Putamen (tissue), 1 donor: ENCODE measurements at regions not wholly inside any gene's neighbourhood (a gene's known extent, or its start where the extent isn't known, plus 50 kb on each side); places are given as distances from the start of the nearest gene placed in this dataset.

Experiments used
- DNase-seq: peaks from one replicate; pipeline ENCODE4 v3.0.0-alpha.2; 2016; ENCODE audit warnings: low spot score

- no peak for DNase-seq
Observed at GRCh38 chr18:29547626-29548025, 1370.7 kb upstream of the CDH2 start.

- DNase-seq = no peak
Observed at GRCh38 chr18:29540548-29540947, 1363.6 kb upstream of the CDH2 start.

GRCh38 chr18:29531746-29532145, 1354.8 kb upstream of the CDH2 start:
- no peak for DNase-seq

- no peak for DNase-seq
Observed at GRCh38 chr18:29523371-29523770, 1346.4 kb upstream of the CDH2 start.

GRCh38 chr18:29512761-29513160, 1335.8 kb upstream of the CDH2 start:
- no peak for DNase-seq

DNA sequence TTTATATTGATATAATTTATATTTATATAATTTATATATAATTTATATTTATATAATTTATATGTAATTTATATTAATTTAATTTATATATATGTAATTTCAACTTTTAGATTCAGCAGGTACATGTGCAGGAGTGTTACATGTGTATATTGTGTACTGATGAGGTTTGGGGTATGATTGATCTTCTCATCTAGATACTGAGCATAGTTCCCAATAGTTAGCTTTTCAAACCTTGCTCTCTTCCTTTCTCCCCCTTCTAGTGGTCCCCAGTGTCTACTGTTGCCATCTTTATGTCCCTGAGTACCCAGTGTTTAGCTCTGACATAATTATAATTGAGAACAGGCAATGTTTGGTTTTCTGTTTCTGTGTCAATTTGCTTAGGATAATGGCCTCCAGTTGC, 1335.3 kb upstream of the CDH2 start:
- DNase-seq = no peak

GRCh38 chr18:29501952-29502351, 1325.0 kb upstream of the CDH2 start:
- no peak for DNase-seq

GRCh38 chr18:29496152-29496680, 1319.3 kb upstream of the CDH2 start:
- DNase-seq = no peak

GRCh38 chr18:29494371-29494770, 1317.4 kb upstream of the CDH2 start:
- DNase-seq = no peak

DNA sequence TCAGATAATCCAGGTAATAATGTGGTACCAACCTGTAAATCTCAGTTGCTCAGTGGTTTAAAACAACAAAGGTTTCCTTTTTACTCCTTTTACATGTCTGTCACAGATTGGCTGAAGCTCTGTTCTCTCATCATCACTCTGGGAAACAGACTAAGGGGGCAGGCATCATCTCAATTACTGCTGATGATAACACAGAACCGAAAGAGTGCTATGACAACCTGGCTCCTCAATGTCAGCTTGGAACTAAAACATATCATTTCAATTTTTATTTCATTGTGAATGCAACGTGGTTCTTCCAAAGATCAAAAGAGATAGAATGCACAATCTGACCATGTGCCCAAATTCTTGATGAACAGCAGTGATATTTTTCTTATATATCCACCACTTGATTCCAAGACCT, 1315.0 kb upstream of the CDH2 start:
- DNase-seq = no peak

- DNase-seq = no peak
Observed at GRCh38 chr18:29488617-29489016, 1311.7 kb upstream of the CDH2 start.

GRCh38 chr18:29465526-29465925, 1288.6 kb upstream of the CDH2 start:
- DNase-seq = no peak

DNA sequence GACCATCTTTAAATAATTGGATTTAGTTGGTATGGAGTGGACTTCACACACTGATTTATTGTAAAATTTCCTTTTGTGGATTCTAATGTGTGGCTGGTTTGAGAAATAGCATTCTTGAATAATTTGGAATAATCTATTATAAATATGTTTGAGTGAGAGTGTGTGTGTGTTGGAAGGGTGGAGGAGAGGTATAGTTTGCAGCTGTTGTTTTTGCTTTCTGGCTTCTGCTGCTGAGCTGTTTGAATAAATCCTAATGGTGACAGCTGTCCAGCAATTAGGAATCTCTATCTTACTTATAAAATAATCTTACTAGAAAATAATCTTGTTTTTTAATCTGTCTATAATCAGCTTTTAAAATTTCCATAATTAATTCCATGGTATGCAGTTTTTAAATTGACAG, 1283.0 kb upstream of the CDH2 start:
- no peak for DNase-seq

DNA sequence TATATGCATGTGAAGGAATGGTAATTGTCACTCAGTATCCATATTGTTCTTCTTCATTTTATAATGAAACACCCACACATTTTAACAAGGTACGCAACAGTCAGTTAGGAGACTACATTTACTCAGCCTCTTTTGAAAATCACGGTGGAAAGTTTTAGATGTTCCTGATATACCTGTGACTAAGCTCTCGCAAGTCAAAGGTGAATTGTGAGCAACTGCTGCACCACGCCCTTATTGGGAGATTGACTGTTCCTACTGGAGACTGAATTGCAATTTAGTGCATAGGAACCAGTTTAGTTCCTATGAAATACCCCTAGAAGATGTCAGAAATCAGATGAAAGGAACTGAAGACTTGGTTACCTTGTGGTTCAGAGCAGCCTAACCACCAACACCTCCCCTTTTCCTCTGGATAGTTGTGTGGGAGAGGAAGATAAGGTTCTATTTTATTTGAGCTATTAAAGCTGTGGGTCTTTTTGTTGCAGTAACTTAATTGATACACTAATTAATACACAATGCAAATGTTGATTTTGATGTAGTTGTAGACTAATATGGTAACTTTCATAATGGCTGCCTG, 1280.5 kb upstream of the CDH2 start:
- no peak for DNase-seq

DNA sequence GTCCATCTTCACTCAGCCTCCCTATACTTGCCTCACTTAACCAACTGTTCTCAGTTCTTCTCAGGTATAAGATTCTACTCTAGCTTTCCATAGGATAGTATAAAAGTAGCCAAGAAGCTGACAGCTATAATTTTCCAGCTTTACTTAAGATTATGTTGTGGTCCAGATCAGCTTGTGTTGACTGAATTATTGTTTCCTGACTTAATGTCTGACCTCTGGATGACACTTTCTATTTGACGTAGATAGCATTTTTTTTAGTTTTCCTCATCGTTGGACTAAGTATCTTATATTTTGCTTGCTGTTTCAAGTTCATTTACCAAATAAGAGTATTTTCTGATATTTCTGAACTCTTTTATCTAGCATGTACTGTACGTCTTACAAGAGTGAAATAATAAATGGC, 1272.5 kb upstream of the CDH2 start:
- no peak for DNase-seq

GRCh38 chr18:29439398-29439797, 1262.5 kb upstream of the CDH2 start:
- no peak for DNase-seq

GRCh38 chr18:29436459-29436858, 1259.5 kb upstream of the CDH2 start:
- no peak for DNase-seq

DNA sequence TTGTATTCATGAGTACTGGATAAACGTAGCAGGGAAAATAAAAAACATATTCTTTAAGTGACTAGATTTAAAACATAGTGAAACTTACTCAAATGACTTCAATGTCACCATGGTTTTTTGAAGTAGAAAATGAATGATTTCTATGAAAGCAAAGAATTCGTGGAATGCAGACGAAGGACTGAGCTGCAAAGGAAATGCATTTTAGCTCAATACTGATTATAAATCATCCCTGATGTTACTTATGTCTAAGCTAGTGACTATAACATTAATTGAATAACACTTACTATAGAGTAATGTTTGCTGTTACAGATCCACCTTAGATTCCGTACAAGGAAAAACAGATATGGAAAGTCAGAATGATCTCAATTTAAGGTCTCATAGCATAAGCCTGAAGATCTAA, 1257.7 kb upstream of the CDH2 start:
- no peak for DNase-seq

DNA sequence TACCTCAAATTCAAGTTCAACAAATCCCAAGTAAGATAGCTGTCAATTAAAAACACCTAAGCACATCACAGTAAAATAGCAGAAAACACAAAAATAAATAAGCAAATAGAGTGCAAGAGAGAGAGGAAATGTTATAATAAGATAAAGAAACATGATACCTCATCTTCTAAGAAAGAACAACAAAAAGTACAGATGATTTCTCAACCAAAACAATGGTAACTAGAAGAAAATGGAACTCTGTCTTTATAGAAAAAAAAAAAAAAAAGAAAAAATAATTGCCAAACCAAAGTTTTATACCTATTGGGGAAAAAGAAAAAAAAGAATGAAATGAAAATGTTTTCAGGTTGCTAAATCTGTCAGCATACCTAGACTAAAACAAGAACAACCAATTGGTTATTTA, 1253.5 kb upstream of the CDH2 start:
- DNase-seq = no peak

DNA sequence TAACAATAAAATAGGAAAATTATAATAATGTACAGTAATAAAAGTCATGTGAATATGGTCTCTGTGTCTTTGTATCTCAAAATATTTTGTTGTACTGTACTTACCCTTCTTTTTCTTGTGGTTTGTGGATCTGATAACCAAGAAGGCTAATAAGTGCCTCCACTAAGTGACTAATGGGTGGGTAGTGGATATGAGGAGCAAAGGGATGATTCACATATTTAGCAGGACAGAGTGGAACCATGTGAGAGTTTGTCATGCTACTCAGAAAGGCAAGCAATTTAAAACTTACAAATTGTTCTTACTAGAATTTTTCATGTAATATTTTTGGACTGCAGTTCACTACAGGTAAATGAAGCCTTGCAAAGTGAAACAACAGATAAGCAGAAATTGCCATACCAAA, 1241.2 kb upstream of the CDH2 start:
- DNase-seq = no peak

GRCh38 chr18:29406996-29407395, 1230.1 kb upstream of the CDH2 start:
- no peak for DNase-seq

- no peak for DNase-seq
Observed at GRCh38 chr18:29397536-29397935, 1220.6 kb upstream of the CDH2 start.

DNA sequence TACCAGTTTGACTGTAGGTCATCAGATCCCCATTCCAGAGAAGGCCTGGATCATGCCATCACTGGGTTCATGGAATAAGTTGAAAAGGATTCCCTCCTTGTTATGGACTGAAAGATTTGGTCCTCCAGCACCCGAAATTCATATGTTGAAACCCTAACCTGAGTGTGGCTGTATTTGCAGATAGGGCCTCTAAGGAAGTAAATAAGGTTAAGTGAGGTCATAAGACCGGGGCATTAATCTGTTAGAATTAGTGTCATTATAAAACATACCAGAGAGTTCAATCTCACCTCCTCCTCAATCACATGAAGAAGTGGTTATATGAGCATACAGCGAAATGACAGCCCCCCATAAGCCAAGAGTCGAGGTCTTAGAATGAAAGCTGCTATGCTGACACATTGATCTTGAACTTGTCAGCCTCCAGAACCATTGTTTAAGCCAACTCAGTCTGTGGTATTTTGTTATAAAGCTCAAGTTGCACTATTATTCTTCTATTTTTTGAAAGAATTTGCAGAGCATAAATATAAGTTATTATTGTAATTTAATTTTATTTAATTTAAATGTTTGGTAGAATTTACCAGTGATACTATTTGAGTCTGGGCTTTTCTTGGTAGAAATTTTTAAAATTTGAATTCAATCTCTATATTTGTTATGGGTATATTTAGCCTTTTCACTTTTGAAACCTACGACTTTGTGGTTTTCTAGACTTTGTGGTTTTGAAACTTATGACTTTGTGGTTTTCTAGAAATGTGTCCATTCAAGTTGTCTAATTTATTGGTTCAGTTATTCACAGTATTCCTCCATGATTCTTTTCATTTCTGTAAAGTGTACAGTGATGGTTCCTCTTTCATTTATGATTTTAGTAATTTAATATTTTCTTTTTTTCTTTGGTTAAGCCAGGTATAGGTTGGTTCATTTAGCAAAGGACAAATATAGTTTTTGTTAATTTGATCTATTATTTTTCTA, 1206.7 kb upstream of the CDH2 start:
- no peak for DNase-seq
